Ascending aorta (tissue), 2 donors: ENCODE measurements at regions not wholly inside any gene's neighbourhood (a gene's known extent, or its start where the extent isn't known, plus 50 kb on each side); places are given as distances from the start of the nearest gene placed in this dataset.

Experiments used
- DNase-seq, 2 donors: peaks; one replicate each; pipeline ENCODE4 v3.0.0-alpha.2; 2019; ENCODE audit warnings: low spot score in 2 of 2
- H3K27ac ChIP-seq, 2 donors: fragments of 200-600 bp; sonication (generic); one replicate each; pipeline ENCODE4 v1.5.1; 2016 to 2017; ENCODE audit warnings: mild to moderate bottlenecking in 1 of 2
- H3K27me3 ChIP-seq: fragments of 200-600 bp; sonication (generic); one replicate; pipeline ENCODE4 v1.5.1; 2017
- H3K36me3 ChIP-seq, 2 donors: fragments of 200-600 bp; sonication (generic); one replicate each; pipeline ENCODE4 v1.5.1; 2016
- H3K4me1 ChIP-seq, 2 donors: fragments of 200-600 bp; sonication (generic); one replicate each; pipeline ENCODE4 v1.5.1; 2016 to 2017; ENCODE audit warnings: mild to moderate bottlenecking in 1 of 2
- H3K4me3 ChIP-seq, 2 donors: fragments of 200-600 bp; sonication (generic); one replicate each; pipeline ENCODE4 v1.5.1; 2016 to 2017; ENCODE audit warnings: mild to moderate bottlenecking in 1 of 2
- H3K9me3 ChIP-seq, 2 donors: fragments of 200-600 bp; sonication (generic); one replicate each; pipeline ENCODE4 v1.5.1; 2016
- CTCF ChIP-seq, 3 experiments: fragments of 200-600 bp in 2 of 3; fragments of 450-650 bp in 1 of 3; sonication (generic) in 2 of 3; IDR thresholded peaks; one replicate each; pipeline ENCODE4 v1.5.1; 2016 to 2019; ENCODE audit warnings: antibody characterized with exemption in 3 of 3, mild to moderate bottlenecking in 1 of 3, moderate library complexity in 1 of 3
- intact Hi-C: fragments of 100-400 bp; cut with DNase I; formaldehyde crosslinking; loops from one replicate; pipeline ENCODE4 v1.15.1; 2023

DNA sequence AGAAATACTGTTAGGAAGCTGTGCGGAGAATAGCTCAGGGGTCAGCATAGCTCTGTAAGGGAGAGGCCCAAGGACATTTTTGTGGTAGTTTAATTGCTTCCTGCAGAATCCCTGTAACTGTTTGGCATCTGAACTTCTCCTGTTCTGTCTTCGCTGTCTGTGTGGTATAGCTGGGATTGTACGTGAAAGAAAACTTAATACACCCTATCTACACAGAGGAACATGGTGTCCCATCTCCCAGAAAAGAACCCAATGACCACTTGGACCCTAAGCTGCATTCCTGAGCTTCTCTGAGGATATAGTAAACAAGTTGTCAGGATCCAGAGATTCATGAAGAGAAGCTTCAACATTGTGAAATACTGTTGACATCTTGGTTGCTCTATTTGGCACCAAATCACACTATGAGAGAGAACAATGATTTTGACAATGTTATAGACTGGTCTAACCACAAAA is 81.3 kb downstream of the CDC42EP3 start:
- no peak for DNase-seq
- H3K36me3 ChIP-seq = no peaks in the 10 kb centered on the region
- no peak overlapping the region for H3K27ac ChIP-seq

More for the DNA sequence above, 81.3 kb downstream of the CDC42EP3 start:
- no peak overlapping the region for H3K4me3 ChIP-seq
- peaks cover 0 to 12% of the 10 kb centered on the region in 2 donors for H3K9me3 ChIP-seq
- TF ChIP-seq CTCF (IDR thresholded peaks at IDR 0.05) = no peak
- no peaks in the 10 kb centered on the region for H3K27me3 ChIP-seq
- H3K4me1 ChIP-seq = peaks cover 13 to 17% of the 10 kb centered on the region in 2 donors
- intact Hi-C loops = no loop called here
